Activated CD8-positive, alpha-beta memory T cell treated with anti-CD3 and anti-CD28 coated beads, Interleukin-2, amount 50 U/mL, for 24 hours (primary cell): ENCODE measurements at regions not wholly inside any gene's neighbourhood (a gene's known extent, or its start where the extent isn't known, plus 50 kb on each side); places are given as distances from the start of the nearest gene placed in this dataset.

Experiments used
- DNase-seq: peaks from one replicate; pipeline ENCODE4 v3.0.0-alpha.2; 2020; ENCODE audit errors: extremely low read depth

GRCh38 chr11:115561116-115561515 is 56.9 kb upstream of the CADM1 start:
- DNase-seq: no peak

GRCh38 chr11:115558635-115559034 is 54.4 kb upstream of the CADM1 start:
- no peak for DNase-seq

- DNase-seq: no peak
Observed at GRCh38 chr11:115557681-115558080, 53.5 kb upstream of the CADM1 start.

GRCh38 chr11:115556984-115557383 is 52.8 kb upstream of the CADM1 start:
- DNase-seq: no peak

GRCh38 chr11:115555336-115556090 is 51.3 kb upstream of the CADM1 start:
- no peak for DNase-seq
